Islet precursor cell (in vitro differentiated cells): ENCODE measurements at regions not wholly inside any gene's neighbourhood (a gene's known extent, or its start where the extent isn't known, plus 50 kb on each side); places are given as distances from the start of the nearest gene placed in this dataset.
"Not testable (repeated sequence)": the region's sequence is repeated elsewhere in the genome, so short reads cannot be mapped to it uniquely, and the experiment has no call there.

Experiments
- DNase-seq: peaks from one replicate; pipeline ENCODE4 v3.0.0-alpha.2; 2018

DNA sequence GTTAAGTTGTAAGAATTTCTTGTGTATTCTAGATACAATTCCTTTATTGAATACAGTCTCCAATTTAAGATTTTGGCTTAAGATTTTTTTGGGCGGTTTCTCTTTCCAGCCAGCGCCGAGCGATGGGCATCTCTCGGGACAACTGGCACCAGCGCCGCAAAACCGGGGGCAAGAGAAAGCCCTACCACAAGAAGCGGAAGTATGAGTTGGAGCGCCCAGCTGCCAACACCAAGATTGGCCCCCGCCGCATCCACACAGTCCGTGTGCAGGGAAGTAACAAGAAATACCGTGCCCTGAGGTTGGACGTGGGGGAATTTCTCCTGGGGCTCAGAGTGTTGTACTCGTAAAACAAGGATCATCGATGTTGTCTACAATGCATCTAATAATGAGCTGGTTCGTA is 278.7 kb upstream of the TARS1 start:
- no peak for DNase-seq

DNA sequence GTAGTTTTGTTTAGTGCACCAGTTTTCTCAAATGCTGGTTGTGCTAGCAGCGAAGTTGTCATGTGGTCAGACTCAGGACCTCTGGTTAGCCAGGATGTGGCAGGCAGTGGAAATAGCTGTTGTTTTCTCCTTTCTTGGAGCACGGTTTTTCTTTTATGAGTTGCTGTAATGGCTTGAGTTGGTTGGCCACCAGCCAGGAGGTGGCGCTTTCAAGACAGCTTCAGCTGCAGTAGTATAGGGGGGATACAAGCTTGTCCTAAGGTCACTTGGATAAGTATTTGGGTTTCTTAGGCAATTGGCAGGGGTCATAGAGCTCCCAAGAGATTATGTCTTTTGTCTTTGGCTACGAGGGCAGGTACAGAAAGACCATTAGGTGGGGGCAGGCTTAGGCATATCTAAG is 274.2 kb upstream of the TARS1 start:
- DNase-seq = no peak

- DNase-seq = peak; percentile 62
These were observed 273.8 kb upstream of the TARS1 start for GRCh38 chr5:33166948-33167347.

DNA sequence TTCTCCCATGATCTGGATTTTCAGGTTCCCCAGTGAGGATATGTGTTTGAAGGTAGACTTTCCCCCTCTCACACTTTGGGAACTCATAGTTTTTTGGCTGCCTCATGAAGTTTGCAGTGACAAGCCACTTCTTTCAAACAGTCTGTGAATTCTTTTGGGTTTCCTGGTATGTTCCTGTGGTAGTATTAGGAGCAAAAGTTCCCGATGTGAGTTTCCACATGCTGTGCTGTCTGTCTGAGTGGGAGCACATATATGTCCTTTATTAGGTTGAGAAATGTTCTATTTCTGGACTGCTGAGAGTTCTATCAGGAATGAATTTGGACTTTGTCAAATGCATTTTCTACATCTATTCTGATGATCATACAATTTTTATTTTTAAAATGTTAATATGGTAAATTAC is 273.2 kb upstream of the TARS1 start:
- DNase-seq = no peak

GRCh38 chr5:33170411-33170810 is 270.4 kb upstream of the TARS1 start:
- no peak for DNase-seq

- DNase-seq = no peak
These were observed 266.4 kb upstream of the TARS1 start for GRCh38 chr5:33174383-33174782.

GRCh38 chr5:33179301-33179700 is 261.5 kb upstream of the TARS1 start:
- DNase-seq = no peak

- DNase-seq = no peak
These were observed 259.9 kb upstream of the TARS1 start for GRCh38 chr5:33180900-33181299.

- no peak for DNase-seq
These were observed 257.8 kb upstream of the TARS1 start for GRCh38 chr5:33182986-33183385.

GRCh38 chr5:33184367-33184766 is 256.4 kb upstream of the TARS1 start:
- DNase-seq = no peak

DNA sequence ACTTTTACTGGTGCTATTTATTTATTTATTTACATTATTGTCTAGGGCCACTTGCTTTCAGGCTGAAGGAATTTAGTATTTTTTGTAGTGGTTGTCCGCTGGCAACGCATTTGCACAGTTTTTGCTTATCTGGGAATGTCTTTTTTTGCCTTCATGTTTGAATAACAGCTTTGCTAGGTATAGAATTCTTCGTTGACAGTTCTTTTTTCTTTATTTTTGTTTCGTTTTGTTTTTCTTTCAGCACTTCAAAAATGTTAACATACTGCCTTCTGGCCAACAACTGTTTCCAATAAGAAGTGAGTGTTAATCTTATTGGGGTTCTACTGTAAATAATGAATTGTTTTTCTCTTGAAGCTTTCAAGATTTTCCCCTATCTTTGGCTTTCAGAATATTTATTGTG is 252.7 kb upstream of the TARS1 start:
- no peak for DNase-seq

GRCh38 chr5:33194914-33195313 is 245.9 kb upstream of the TARS1 start:
- DNase-seq = no peak

- no peak for DNase-seq
These were observed 245.2 kb upstream of the TARS1 start for GRCh38 chr5:33195431-33196165.

DNA sequence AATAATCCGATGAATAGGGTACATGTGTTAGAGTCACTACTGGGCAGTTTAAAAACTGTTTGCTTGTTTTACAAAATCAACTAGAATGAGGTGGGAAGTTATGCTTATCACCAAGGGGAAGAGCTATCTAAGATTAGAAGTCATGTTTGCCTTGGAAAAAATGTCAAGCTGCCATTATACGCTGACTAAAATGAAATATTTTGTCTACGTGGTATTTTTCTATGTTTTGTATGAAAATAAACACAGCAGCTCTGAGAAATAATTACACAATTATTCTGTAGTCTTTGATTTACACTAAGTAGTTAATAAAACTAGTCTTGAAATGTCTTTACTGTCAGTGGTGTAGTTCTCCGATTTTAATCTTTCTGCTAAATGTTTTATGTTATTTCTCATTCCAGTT is 241.9 kb upstream of the TARS1 start:
- DNase-seq = no peak

- DNase-seq = no peak
These were observed 236.8 kb upstream of the TARS1 start for GRCh38 chr5:33203931-33204330.

GRCh38 chr5:33205079-33205478 is 235.7 kb upstream of the TARS1 start:
- DNase-seq = no peak

DNA sequence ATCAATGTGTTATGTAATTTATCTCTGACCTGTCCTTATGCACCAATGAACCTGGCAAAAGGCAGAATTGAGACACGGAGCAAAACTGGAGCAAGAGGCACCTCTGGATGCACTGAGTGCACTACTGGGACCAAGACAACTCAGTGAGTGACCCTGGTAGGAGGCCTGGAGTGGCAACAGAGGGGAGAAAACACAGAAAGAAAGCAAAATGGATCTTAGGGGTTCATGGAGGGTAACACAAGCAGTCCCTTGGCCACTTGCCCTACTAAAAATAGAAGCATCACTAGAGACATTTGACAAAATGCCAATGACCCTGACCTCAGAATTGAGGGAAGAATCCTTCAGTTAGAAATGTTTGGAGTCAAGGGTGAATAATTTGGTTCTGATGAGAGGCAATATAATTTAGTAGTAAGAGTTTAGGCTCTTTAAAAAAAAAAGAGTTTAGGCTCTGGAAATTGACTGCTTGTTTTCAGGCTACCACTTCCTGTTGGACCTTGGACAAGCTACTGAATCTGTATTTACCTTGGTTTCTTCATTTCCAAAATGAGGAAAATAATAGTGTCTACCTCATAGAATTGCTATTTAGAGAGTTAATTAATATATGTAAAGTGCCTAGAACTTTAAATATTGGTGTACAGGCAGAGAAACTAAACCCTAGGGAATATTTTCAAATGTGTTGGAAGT is 234.9 kb upstream of the TARS1 start:
- no peak for DNase-seq

- no peak for DNase-seq
These were observed 233.7 kb upstream of the TARS1 start for GRCh38 chr5:33206962-33207506.

DNA sequence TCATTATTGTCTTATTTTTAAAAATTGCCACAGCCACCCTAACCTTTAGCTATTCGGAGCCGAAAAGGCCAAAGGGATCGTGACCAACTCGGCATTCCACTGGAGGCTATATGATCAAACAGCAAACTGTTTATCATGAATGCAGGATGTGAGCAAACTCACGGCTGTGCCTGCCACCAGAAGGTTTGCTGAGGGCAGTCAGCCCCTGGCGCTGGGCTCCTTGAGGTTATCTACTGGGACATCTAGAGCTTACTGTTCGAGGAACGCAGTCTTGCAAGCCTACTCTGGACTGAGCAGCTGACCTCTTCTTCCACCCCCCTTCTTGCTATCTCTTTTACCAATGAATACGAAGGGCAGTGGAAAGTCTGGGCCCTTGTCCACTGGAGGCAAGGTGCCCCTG is 231.5 kb upstream of the TARS1 start:
- DNase-seq = no peak

DNA sequence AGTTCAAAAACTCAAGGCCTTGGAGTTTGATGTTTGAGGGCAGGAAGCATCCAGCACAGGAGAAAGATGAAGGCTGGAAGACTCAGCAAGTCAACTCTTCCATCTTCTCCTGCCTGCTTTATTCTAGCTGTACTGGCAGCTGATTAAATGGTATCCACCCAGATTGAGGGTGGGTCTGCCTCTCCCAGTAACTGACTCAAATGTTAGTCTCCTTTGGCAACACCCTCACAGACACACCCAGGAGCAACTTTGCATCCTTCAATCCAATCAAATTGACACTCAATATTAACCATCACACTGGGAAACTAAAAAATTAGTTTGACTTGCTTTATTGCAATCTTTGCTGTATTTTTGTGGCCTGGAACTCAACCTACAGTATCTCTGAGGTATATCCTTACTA is 230.5 kb upstream of the TARS1 start:
- not testable (repeated sequence) for DNase-seq

DNA sequence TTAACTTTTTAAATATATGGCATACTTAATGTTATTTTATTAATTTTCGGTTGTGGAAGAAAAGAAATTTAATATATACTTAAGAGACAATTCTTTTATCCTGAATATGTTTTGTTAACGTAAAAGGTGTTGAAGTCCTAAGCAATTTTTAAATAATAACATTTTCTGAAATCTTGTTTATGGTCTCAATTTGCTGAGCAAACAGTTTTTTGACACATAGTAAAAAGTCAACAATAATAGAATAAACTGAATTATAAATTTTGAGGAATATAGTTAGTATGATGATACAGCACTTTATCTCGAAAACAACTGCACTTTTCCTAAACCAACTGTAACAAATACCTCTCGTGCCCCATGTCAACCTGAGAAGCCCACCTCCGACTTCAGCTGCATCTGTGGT is 229.8 kb upstream of the TARS1 start:
- DNase-seq = no peak

DNA sequence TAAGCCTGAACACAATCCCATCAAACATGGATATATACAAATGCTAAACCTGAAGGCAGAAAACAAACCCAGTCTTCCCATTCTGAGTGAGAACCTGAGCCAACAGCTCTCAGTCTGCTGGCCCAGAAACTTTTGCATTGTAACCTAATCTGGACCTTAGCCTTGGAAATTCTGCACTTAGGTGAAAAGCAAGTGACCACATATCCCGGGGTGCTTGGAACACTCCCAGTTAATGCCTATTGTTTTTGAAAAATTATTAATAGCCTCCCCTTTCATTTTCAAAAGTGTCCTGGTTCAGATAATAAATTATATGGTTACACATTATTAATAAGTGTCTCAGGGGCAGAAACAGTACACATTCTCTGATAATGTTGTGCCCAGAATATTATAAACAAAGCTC is 228.3 kb upstream of the TARS1 start:
- DNase-seq = no peak

DNA sequence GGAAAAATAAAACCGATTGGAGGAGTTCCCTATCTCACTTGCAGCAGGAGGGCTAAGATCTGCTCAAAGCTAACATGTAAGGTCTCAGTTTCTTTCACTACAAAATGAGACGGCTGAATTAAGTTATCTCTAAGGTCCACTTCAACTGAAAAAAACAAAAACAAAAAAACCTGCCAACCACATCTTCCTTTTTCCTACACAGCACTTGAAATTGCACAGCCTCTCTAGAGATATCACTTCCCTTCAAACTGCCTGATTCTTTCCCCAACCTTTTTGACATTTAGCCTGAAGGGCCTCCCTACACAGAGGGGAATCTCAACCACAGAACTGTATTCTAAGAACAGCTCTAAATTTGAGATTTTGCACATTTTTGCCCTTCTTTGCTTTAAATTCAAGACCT is 227.9 kb upstream of the TARS1 start:
- DNase-seq = no peak

GRCh38 chr5:33223563-33224284 is 217.0 kb upstream of the TARS1 start:
- no peak for DNase-seq
